ENCODE measurements at regions not wholly inside any gene's neighbourhood (a gene's known extent, or its start where the extent isn't known, plus 50 kb on each side); places are given as distances from the start of the nearest gene placed in this dataset.

- no peak for DNase-seq (ENCODE audit: low read depth)
- Histone ChIP-seq H3K9me3 (ENCODE audit: control insufficient read depth, low read length) (no peaks in the 10 kb centered on the region), H3K4me1 (ENCODE audit: control insufficient read depth, insufficient read depth, low read length) (no peaks in the 10 kb centered on the region), H3K9ac (ENCODE audit: low read length) (no peak overlapping the region), H3K4me3 (ENCODE audit: low read length) (no peak overlapping the region), H3K36me3 (ENCODE audit: control insufficient read depth, insufficient read depth, low read length, severe bottlenecking) (no peaks in the 10 kb centered on the region), H3K27me3 (replicated peaks; ENCODE audit: control insufficient read depth, insufficient read depth, low read length) (peaks cover 8% of the 10 kb centered on the region)
Measured at GRCh38 chr1:90558754-90559378, 158.2 kb downstream of the BARHL2 start.

- no peaks in the 10 kb centered on the region for H3K36me3 ChIP-seq (ENCODE audit: control insufficient read depth, insufficient read depth, low read length, severe bottlenecking)
- H3K4me1 ChIP-seq (ENCODE audit: control insufficient read depth, insufficient read depth, low read length) = no peaks in the 10 kb centered on the region
- peaks cover 8% of the 10 kb centered on the region for H3K27me3 ChIP-seq (replicated peaks; ENCODE audit: control insufficient read depth, insufficient read depth, low read length)
- H3K9me3 ChIP-seq (ENCODE audit: control insufficient read depth, low read length) = no peaks in the 10 kb centered on the region
- H3K4me3 ChIP-seq (ENCODE audit: low read length) = no peak overlapping the region
- DNase-seq (ENCODE audit: low read depth) = no peak
- H3K9ac ChIP-seq (ENCODE audit: low read length) = no peak overlapping the region
Measured at GRCh38 chr1:90558126-90558525, 159.0 kb downstream of the BARHL2 start.

GRCh38 chr1:90557706-90558105 is 159.4 kb downstream of the BARHL2 start:
- no peak overlapping the region for H3K9ac ChIP-seq (ENCODE audit: low read length)
- no peaks in the 10 kb centered on the region for H3K36me3 ChIP-seq (ENCODE audit: control insufficient read depth, insufficient read depth, low read length, severe bottlenecking)
- DNase-seq (ENCODE audit: low read depth) = no peak
- H3K27me3 ChIP-seq (replicated peaks; ENCODE audit: control insufficient read depth, insufficient read depth, low read length) = peaks cover 8% of the 10 kb centered on the region
- H3K4me1 ChIP-seq (ENCODE audit: control insufficient read depth, insufficient read depth, low read length) = no peaks in the 10 kb centered on the region
- no peak overlapping the region for H3K4me3 ChIP-seq (ENCODE audit: low read length)
- no peaks in the 10 kb centered on the region for H3K9me3 ChIP-seq (ENCODE audit: control insufficient read depth, low read length)

- DNase-seq (ENCODE audit: low read depth) = no peak
- no peaks in the 10 kb centered on the region for H3K9me3 ChIP-seq (ENCODE audit: control insufficient read depth, low read length)
Measured at GRCh38 chr1:90550626-90551406, 166.3 kb downstream of the BARHL2 start.

GRCh38 chr1:90544356-90544755 is 172.7 kb downstream of the BARHL2 start:
- Histone ChIP-seq H3K9ac (ENCODE audit: low read length) (no peak overlapping the region), H3K4me1 (ENCODE audit: control insufficient read depth, insufficient read depth, low read length) (no peaks in the 10 kb centered on the region), H3K4me3 (ENCODE audit: low read length) (no peak overlapping the region), H3K36me3 (ENCODE audit: control insufficient read depth, insufficient read depth, low read length, severe bottlenecking) (no peaks in the 10 kb centered on the region), H3K27me3 (replicated peaks; ENCODE audit: control insufficient read depth, insufficient read depth, low read length) (peaks cover 5% of the 10 kb centered on the region), H3K9me3 (ENCODE audit: control insufficient read depth, low read length) (no peaks in the 10 kb centered on the region)
- DNase-seq (ENCODE audit: low read depth) = no peak

More at GRCh38 chr1:90550626-90551406, 166.3 kb downstream of the BARHL2 start:
- peaks cover 3% of the 10 kb centered on the region for H3K27me3 ChIP-seq (replicated peaks; ENCODE audit: control insufficient read depth, insufficient read depth, low read length)
- no peaks in the 10 kb centered on the region for H3K36me3 ChIP-seq (ENCODE audit: control insufficient read depth, insufficient read depth, low read length, severe bottlenecking)
- no peak overlapping the region for H3K9ac ChIP-seq (ENCODE audit: low read length)
- H3K4me3 ChIP-seq (ENCODE audit: low read length) = no peak overlapping the region
- no peaks in the 10 kb centered on the region for H3K4me1 ChIP-seq (ENCODE audit: control insufficient read depth, insufficient read depth, low read length)

GRCh38 chr1:90537606-90538362 is 179.3 kb downstream of the BARHL2 start:
- Histone ChIP-seq H3K4me1 (ENCODE audit: control insufficient read depth, insufficient read depth, low read length) (no peaks in the 10 kb centered on the region), H3K9ac (ENCODE audit: low read length) (no peak overlapping the region), H3K9me3 (ENCODE audit: control insufficient read depth, low read length) (no peaks in the 10 kb centered on the region), H3K4me3 (ENCODE audit: low read length) (no peak overlapping the region), H3K36me3 (ENCODE audit: control insufficient read depth, insufficient read depth, low read length, severe bottlenecking) (no peaks in the 10 kb centered on the region), H3K27me3 (replicated peaks; ENCODE audit: control insufficient read depth, insufficient read depth, low read length) (peaks cover 10% of the 10 kb centered on the region)
- DNase-seq (ENCODE audit: low read depth) = no peak

- Histone ChIP-seq H3K27me3 (replicated peaks; ENCODE audit: control insufficient read depth, insufficient read depth, low read length) (peaks cover 10% of the 10 kb centered on the region), H3K4me1 (ENCODE audit: control insufficient read depth, insufficient read depth, low read length) (no peaks in the 10 kb centered on the region), H3K9ac (ENCODE audit: low read length) (no peak overlapping the region), H3K9me3 (ENCODE audit: control insufficient read depth, low read length) (no peaks in the 10 kb centered on the region), H3K4me3 (ENCODE audit: low read length) (no peak overlapping the region), H3K36me3 (ENCODE audit: control insufficient read depth, insufficient read depth, low read length, severe bottlenecking) (no peaks in the 10 kb centered on the region)
- no peak for DNase-seq (ENCODE audit: low read depth)
Measured at GRCh38 chr1:90534663-90535295, 182.3 kb downstream of the BARHL2 start.

- Histone ChIP-seq H3K9me3 (ENCODE audit: control insufficient read depth, low read length) (no peaks in the 10 kb centered on the region), H3K27me3 (replicated peaks; ENCODE audit: control insufficient read depth, insufficient read depth, low read length) (peaks cover 10% of the 10 kb centered on the region), H3K4me1 (ENCODE audit: control insufficient read depth, insufficient read depth, low read length) (no peaks in the 10 kb centered on the region), H3K4me3 (ENCODE audit: low read length) (no peak overlapping the region), H3K9ac (ENCODE audit: low read length) (no peak overlapping the region), H3K36me3 (ENCODE audit: control insufficient read depth, insufficient read depth, low read length, severe bottlenecking) (no peaks in the 10 kb centered on the region)
- DNase-seq (ENCODE audit: low read depth) = no peak
Measured at GRCh38 chr1:90534116-90534515, 183.0 kb downstream of the BARHL2 start.

- H3K9ac ChIP-seq (ENCODE audit: low read length) = no peak overlapping the region
- H3K4me1 ChIP-seq (ENCODE audit: control insufficient read depth, insufficient read depth, low read length) = no peaks in the 10 kb centered on the region
- H3K36me3 ChIP-seq (ENCODE audit: control insufficient read depth, insufficient read depth, low read length, severe bottlenecking) = no peaks in the 10 kb centered on the region
- no peaks in the 10 kb centered on the region for H3K27me3 ChIP-seq (replicated peaks; ENCODE audit: control insufficient read depth, insufficient read depth, low read length)
- no peak overlapping the region for H3K4me3 ChIP-seq (ENCODE audit: low read length)
- DNase-seq (ENCODE audit: low read depth) = no peak
- H3K9me3 ChIP-seq (ENCODE audit: control insufficient read depth, low read length) = peaks cover 4% of the 10 kb centered on the region
Measured at GRCh38 chr1:90526954-90527353, 190.1 kb downstream of the BARHL2 start.

GRCh38 chr1:90522432-90522831 is 194.7 kb downstream of the BARHL2 start:
- Histone ChIP-seq H3K27me3 (replicated peaks; ENCODE audit: control insufficient read depth, insufficient read depth, low read length) (no peaks in the 10 kb centered on the region), H3K9ac (ENCODE audit: low read length) (no peak overlapping the region)
- DNase-seq (ENCODE audit: low read depth) = no peak

GRCh38 chr1:90513956-90514355 is 203.1 kb downstream of the BARHL2 start:
- no peak for DNase-seq (ENCODE audit: low read depth)
- H3K9ac ChIP-seq (ENCODE audit: low read length) = no peak overlapping the region
- H3K27me3 ChIP-seq (replicated peaks; ENCODE audit: control insufficient read depth, insufficient read depth, low read length) = no peaks in the 10 kb centered on the region
- H3K4me3 ChIP-seq (ENCODE audit: low read length) = no peak overlapping the region
- peaks cover 9% of the 10 kb centered on the region for H3K9me3 ChIP-seq (ENCODE audit: control insufficient read depth, low read length)
- no peaks in the 10 kb centered on the region for H3K36me3 ChIP-seq (ENCODE audit: control insufficient read depth, insufficient read depth, low read length, severe bottlenecking)
- H3K4me1 ChIP-seq (ENCODE audit: control insufficient read depth, insufficient read depth, low read length) = no peaks in the 10 kb centered on the region

More at GRCh38 chr1:90522432-90522831, 194.7 kb downstream of the BARHL2 start:
- Histone ChIP-seq H3K36me3 (ENCODE audit: control insufficient read depth, insufficient read depth, low read length, severe bottlenecking) (no peaks in the 10 kb centered on the region), H3K4me1 (ENCODE audit: control insufficient read depth, insufficient read depth, low read length) (no peaks in the 10 kb centered on the region), H3K4me3 (ENCODE audit: low read length) (no peak overlapping the region), H3K9me3 (ENCODE audit: control insufficient read depth, low read length) (peaks cover 9% of the 10 kb centered on the region)

All from adipocyte (in vitro differentiated cells).